ENCODE measurements at regions not wholly inside any gene's neighbourhood (a gene's known extent, or its start where the extent isn't known, plus 50 kb on each side); places are given as distances from the start of the nearest gene placed in this dataset.

GRCh38 chr16:47866423-47866822 lies 289.4 kb downstream of the ABCC12 start:
- no peak for TF ChIP-seq CTCF (IDR thresholded peaks at IDR 0.05 in 4 of 5, conservative IDR thresholded peaks at IDR 0.05 in 1 of 5)
- no peak for TF ChIP-seq POLR2A (IDR thresholded peaks at IDR 0.05)

All from gastrocnemius medialis (tissue), 4 donors.